ENCODE measurements at regions not wholly inside any gene's neighbourhood (a gene's known extent, or its start where the extent isn't known, plus 50 kb on each side); places are given as distances from the start of the nearest gene placed in this dataset.

- TF ChIP-seq POLR2AphosphoS5 (IDR thresholded peaks at IDR 0.05; ENCODE audit: low read depth, low read length) = no peak
- TF ChIP-seq CEBPB (IDR thresholded peaks at IDR 0.05; ENCODE audit: low read depth, low read length) = no peak
- TF ChIP-seq CTCF (IDR thresholded peaks at IDR 0.05; ENCODE audit: control extremely low read depth in 1 of 3, insufficient read depth in 1 of 3, low read depth in 1 of 3, low read length in 3 of 3) = no peak
- TF ChIP-seq SIX5 (IDR thresholded peaks at IDR 0.05; ENCODE audit: low read depth, low read length) = no peak
- no peak for TF ChIP-seq JUND (IDR thresholded peaks at IDR 0.05; ENCODE audit: low read length)
- no peak for TF ChIP-seq RXRA (IDR thresholded peaks at IDR 0.05; ENCODE audit: insufficient read depth, low read depth, low read length)
- no peak for TF ChIP-seq MAX (IDR thresholded peaks at IDR 0.05)
These were observed 85.9 kb upstream of the EDEM3 start for GRCh38 chr1:184840596-184840995.
